ENCODE measurements at regions not wholly inside any gene's neighbourhood (a gene's known extent, or its start where the extent isn't known, plus 50 kb on each side); places are given as distances from the start of the nearest gene placed in this dataset.

GRCh38 chr4:107389965-107390364 is 330.1 kb downstream of the PAPSS1 start:
- TF ChIP-seq CTCF (conservative IDR thresholded peaks at IDR 0.05) (no peak), EZH2 (IDR thresholded peaks at IDR 0.05; ENCODE audit: low read depth) (no peak)
